Activated CD4-positive, alpha-beta T cell treated with anti-CD3 and anti-CD28 coated beads for 48 hours (primary cell): ENCODE measurements at regions not wholly inside any gene's neighbourhood (a gene's known extent, or its start where the extent isn't known, plus 50 kb on each side); places are given as distances from the start of the nearest gene placed in this dataset.

Experiments used
- DNase-seq: peaks from one replicate; pipeline ENCODE4 v3.0.0-alpha.2; 2020

- no peak for DNase-seq
Observed at GRCh38 chr20:22744341-22745193, 160.2 kb upstream of the FOXA2 start.

- DNase-seq = no peak
Observed at GRCh38 chr20:22745194-22745500, 160.8 kb upstream of the FOXA2 start.

GRCh38 chr20:22746957-22747356 is 162.6 kb upstream of the FOXA2 start:
- DNase-seq = no peak

- DNase-seq = no peak
Observed at GRCh38 chr20:22752324-22752723, 168.0 kb upstream of the FOXA2 start.

GRCh38 chr20:22757424-22758183 is 173.2 kb upstream of the FOXA2 start:
- DNase-seq = no peak

- DNase-seq = no peak
Observed at GRCh38 chr20:22758815-22759214, 174.4 kb upstream of the FOXA2 start.

- no peak for DNase-seq
Observed at GRCh38 chr20:22762576-22763256, 178.3 kb upstream of the FOXA2 start.

GRCh38 chr20:22763257-22763906 is 179.0 kb upstream of the FOXA2 start:
- no peak for DNase-seq

GRCh38 chr20:22768266-22769178 is 184.2 kb upstream of the FOXA2 start:
- DNase-seq = no peak

GRCh38 chr20:22770241-22770800 is 185.9 kb upstream of the FOXA2 start:
- DNase-seq = no peak

- no peak for DNase-seq
Observed at GRCh38 chr20:22771706-22772105, 187.3 kb upstream of the FOXA2 start.

- DNase-seq = no peak
Observed at GRCh38 chr20:22773344-22773743, 189.0 kb upstream of the FOXA2 start.

- DNase-seq = no peak
Observed at GRCh38 chr20:22775256-22775655, 190.9 kb upstream of the FOXA2 start.

GRCh38 chr20:22775671-22776139 is 191.3 kb upstream of the FOXA2 start:
- DNase-seq = no peak

- DNase-seq = no peak
Observed at GRCh38 chr20:22776369-22776768, 192.0 kb upstream of the FOXA2 start.

- DNase-seq = no peak
Observed at GRCh38 chr20:22779878-22780277, 195.5 kb upstream of the FOXA2 start.

GRCh38 chr20:22781869-22782268 is 197.5 kb upstream of the FOXA2 start:
- no peak for DNase-seq

- no peak for DNase-seq
Observed at GRCh38 chr20:22789676-22790075, 205.3 kb upstream of the FOXA2 start.

GRCh38 chr20:22791396-22791795 is 207.0 kb upstream of the FOXA2 start:
- DNase-seq = no peak

GRCh38 chr20:22791877-22792525 is 207.6 kb upstream of the FOXA2 start:
- no peak for DNase-seq

- no peak for DNase-seq
Observed at GRCh38 chr20:22794200-22794599, 209.8 kb upstream of the FOXA2 start.
